GM13976 (cell line): ENCODE measurements at regions not wholly inside any gene's neighbourhood (a gene's known extent, or its start where the extent isn't known, plus 50 kb on each side); places are given as distances from the start of the nearest gene placed in this dataset.

Source experiments
- DNase-seq: peaks from one replicate; pipeline ENCODE4 v3.0.0; 2012; ENCODE audit warnings: low spot score
- in situ Hi-C: fragments of 300-500 bp; cut with MboI; formaldehyde crosslinking; loops from one replicate; pipeline ENCODE4 v1.12.0; 2022; ENCODE audit warnings: low sequenced_read_pairs, mixed read lengths, inconsistent platforms; ENCODE audit not compliant: unreplicated experiment
- TF ChIP-seq, protein P1 (sequence below): IDR thresholded peaks from 2 replicates; pipeline ENCODE4 v1.5.1; 2012; ENCODE audit warnings: borderline replicate concordance, mild to moderate bottlenecking; ENCODE audit not compliant: insufficient read depth; ENCODE audit errors: extremely low read depth, missing control alignments, control extremely low read depth

DNA sequence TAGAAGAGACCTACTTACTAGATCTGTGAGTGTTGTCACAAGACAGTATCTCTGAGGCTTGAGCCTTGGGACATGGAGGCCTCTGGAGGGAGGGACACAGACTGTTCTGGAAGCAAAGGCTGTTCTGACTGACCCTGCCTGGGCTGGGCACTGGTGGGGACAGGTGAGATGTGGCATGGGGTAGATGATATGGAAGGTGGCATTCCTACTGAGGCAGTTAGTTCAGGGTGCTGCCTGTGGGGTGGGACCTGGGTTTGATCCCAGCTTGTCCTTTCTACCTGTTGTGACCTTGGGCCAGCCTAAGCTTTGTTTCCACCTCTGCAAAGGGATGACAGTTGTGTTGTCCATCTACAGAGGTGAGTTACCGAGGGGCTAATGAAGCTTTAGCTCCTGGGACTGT lies 140.2 kb downstream of the C9orf50 start:
- TF ChIP-seq, protein P1, sequence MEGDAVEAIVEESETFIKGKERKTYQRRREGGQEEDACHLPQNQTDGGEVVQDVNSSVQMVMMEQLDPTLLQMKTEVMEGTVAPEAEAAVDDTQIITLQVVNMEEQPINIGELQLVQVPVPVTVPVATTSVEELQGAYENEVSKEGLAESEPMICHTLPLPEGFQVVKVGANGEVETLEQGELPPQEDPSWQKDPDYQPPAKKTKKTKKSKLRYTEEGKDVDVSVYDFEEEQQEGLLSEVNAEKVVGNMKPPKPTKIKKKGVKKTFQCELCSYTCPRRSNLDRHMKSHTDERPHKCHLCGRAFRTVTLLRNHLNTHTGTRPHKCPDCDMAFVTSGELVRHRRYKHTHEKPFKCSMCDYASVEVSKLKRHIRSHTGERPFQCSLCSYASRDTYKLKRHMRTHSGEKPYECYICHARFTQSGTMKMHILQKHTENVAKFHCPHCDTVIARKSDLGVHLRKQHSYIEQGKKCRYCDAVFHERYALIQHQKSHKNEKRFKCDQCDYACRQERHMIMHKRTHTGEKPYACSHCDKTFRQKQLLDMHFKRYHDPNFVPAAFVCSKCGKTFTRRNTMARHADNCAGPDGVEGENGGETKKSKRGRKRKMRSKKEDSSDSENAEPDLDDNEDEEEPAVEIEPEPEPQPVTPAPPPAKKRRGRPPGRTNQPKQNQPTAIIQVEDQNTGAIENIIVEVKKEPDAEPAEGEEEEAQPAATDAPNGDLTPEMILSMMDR: no peak
- in situ Hi-C loops: no loop called here

DNA sequence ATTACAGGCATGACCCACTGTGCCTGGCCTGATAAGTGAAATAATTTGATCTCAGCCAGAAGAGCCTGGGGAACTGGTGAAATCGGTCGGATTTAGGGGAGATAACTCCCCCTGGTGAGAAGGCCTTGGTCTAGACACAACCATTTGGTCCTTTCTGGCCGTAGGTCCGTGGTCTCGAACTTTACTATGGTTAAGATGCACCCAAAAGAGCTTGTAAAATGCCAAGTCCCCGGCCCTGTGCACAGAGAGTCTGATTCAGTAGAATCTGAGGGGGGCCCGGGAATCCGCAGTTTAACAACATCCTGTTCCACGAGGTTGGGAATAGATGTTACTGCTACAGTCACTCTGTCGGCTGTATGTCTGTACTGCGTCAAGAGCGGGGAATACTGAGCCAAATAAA lies 140.7 kb downstream of the C9orf50 start:
- TF ChIP-seq, protein P1: no peak
- in situ Hi-C loops: no loop called here
- DNase-seq: no peak

More for the DNA sequence above, 140.2 kb downstream of the C9orf50 start:
- DNase-seq: no peak

DNA sequence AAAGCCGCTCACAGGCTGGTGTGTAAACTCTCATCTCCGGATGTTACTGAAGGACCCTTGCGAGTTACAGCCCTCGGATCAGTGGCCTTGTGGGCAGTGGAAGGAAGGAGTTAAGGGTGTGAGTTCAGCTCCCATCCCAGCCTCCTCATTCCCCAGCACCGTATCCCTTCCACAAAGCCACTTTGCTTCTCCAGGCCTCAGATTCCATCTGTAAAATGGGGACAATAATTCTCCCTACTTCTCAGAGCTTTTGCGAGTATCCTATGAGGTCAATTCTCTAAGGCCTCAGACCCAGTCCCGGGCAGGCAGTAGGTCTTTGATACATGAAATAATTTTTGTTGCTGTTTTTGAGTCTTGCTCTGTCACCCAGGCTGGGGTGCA lies 141.3 kb downstream of the C9orf50 start:
- in situ Hi-C loops: no loop called here
- no peak for DNase-seq

DNA sequence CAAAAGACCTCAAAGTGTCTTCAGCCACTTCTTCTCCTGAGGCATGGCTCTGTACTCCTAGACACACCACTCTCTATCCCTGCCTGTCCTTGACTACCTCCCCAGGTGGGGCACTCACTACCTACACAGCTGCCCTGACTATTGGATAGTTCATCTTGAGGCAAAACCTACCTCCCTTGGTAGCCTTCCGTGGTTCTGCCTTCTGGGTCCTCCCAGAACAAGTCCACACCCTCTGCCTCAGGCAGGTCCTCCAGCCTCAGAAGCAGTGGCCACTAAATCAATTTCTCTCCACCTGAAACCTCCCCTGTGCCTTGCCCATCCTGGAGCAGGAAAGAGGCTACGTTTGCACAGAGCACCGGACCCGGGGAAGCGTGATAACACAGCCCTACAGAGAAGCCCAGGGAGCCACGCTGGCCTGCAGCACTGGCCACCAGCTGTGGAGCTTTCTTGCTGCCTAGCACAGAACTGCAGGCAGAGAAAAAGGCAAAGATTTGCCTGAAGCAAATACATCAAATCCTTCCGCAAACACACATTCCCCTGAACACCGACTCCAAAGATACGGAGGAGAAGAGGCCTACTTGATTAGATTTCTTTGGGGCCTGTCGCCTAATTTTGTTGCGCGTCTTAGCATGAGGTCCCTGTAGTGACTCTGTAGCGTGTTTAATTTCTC lies 141.8 kb downstream of the C9orf50 start:
- DNase-seq: no peak
- TF ChIP-seq, protein P1: no peak
- in situ Hi-C loops: no loop called here

More for the DNA sequence above, 141.3 kb downstream of the C9orf50 start:
- TF ChIP-seq, protein P1: no peak

DNA sequence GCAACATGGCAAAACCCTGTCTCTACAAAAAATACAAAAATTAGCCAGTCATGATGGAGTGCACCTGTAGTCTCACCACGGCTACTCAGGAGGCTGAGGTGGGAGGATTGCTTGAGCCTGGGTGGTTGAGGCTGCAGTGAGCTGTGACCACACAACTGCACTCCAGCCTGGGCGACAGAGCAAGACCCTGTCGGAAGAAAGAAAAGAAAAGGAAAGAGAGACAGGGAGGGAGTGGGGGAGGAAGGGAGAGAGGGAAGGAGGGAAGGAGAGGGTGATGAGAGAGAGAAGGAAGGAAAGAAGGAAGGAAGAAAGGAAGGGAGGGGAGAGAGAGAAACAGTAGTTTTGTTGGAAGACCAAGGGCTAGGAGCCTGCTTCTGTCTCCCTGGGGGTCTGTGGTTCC lies 142.4 kb downstream of the C9orf50 start:
- no peak for DNase-seq
- TF ChIP-seq, protein P1: no peak
- in situ Hi-C loops: no loop called here

DNA sequence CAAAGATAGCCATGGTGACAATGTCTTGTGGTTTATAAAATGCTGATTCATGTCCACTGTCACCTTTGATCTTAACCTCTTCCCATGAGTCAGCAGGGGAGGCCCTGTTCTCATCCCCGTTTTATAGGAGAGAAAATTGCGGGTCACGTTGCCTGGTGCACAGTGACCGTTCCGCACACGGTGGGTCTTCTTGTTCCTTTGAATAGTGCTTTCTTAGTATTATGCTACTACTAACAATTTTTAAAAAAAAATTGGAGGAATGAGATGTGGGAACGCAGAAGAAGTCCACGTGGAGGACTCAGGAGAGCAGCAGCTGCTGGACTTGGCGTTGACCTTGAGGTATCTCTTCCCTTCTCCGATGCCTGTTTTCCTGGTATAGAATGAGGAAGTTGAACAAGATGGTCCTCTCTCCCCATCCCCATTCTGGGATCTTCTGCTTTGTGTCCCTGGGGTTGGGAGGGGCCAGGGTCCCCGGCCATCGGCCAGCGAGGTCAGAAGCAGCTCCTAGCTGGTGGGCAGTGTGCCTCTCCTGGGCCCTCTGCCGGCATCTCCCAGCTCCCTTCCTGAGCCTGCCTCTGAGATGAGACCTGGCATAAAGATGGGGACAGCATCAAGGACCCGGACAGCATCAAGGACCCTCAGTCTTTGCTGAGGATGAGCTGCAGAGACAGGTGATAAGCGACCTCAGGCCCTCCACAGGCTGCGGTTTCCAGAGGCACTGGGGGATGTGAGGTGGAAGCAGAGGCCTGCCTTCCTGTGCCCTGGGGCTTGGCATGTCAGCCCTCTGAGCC lies 143.9 kb downstream of the C9orf50 start:
- TF ChIP-seq, protein P1: no peak
- in situ Hi-C loops: no loop called here
- no peak for DNase-seq
